GM12878 (cell line): ENCODE measurements at regions not wholly inside any gene's neighbourhood (a gene's known extent, or its start where the extent isn't known, plus 50 kb on each side); places are given as distances from the start of the nearest gene placed in this dataset.

Experiments used
- ATAC-seq: fragments of 200-7000 bp; cut with Tn5 transposase; 3 replicates; pipeline ENCODE4 v1.9.1; 2020; ENCODE audit warnings: mild to moderate bottlenecking, moderate library complexity
- BruUV-seq: library from RNA; stranded (reverse); fragments of 400-500 nt; replicated peaks from 2 replicates; lab custom pipeline; 2021; lab: Mats Ljungman, UMichigan
- CTCF ChIA-PET: fragments of 300-600 bp; sonication (Branson Sonifier 250); formaldehyde crosslinking; extraction: SDS; loops from one replicate; lab custom pipeline; 2021; ENCODE audit warnings: inconsistent platforms; lab: Yijun Ruan, JAX
- POLR2A ChIA-PET: fragments of 350-600 bp; formaldehyde crosslinking; extraction: SDS; loops from one replicate; lab custom pipeline; 2021; ENCODE audit warnings: inconsistent platforms; lab: Charles Lee
- RAD21 ChIA-PET: fragments of 300-600 bp; sonication (Branson Sonifier 250); formaldehyde crosslinking; loops from one replicate; lab custom pipeline; 2023; ENCODE audit warnings: antibody characterized with exemption; ENCODE audit not compliant: unreplicated experiment; lab: Charles Lee
- SMC1A ChIA-PET: fragments of 300-600 bp; sonication (Branson Sonifier 250); formaldehyde crosslinking; loops from one replicate; lab custom pipeline; 2023; ENCODE audit not compliant: unreplicated experiment, uncharacterized antibody; lab: Charles Lee
- DNase-seq: peaks from one replicate; pipeline ENCODE4 v3.0.0-alpha.2; 2011; ENCODE audit warnings: low read depth, low spot score
- FAIRE-seq: peaks from 3 replicates; lab custom pipeline; 2011; peaks lifted over from hg19 to GRCh38; lab: Jason Lieb, UNC
- H2AFZ ChIP-seq: 2 replicates; pipeline ENCODE4 v1.6.0; 2011; ENCODE audit warnings: low read depth, low read length, control low read depth; ENCODE audit not compliant: control insufficient read depth
- H3K27ac ChIP-seq: 2 replicates; pipeline ENCODE4 v1.5.1; 2011; ENCODE audit warnings: control low read depth; ENCODE audit not compliant: control insufficient read depth, insufficient read depth
- H3K27me3 ChIP-seq, 2 experiments: replicated peaks in 1 of 2; 2 replicates each; pipeline versions ENCODE4 v1.6.0 to v1.6.1; 2011; ENCODE audit warnings: low read length in 1 of 2; ENCODE audit not compliant: control insufficient read depth in 2 of 2, insufficient read depth in 2 of 2
- H3K36me3 ChIP-seq, 2 experiments: 2 replicates each; pipeline ENCODE4 v1.5.1; 2011; ENCODE audit warnings: low read length in 1 of 2; ENCODE audit not compliant: control insufficient read depth in 2 of 2, insufficient read depth in 2 of 2
- H3K4me1 ChIP-seq: 2 replicates; pipeline ENCODE4 v1.6.1; 2011; ENCODE audit warnings: mild to moderate bottlenecking, low read length, moderate library complexity, mixed read lengths; ENCODE audit not compliant: control insufficient read depth, insufficient read depth
- H3K4me2 ChIP-seq: 2 replicates; pipeline ENCODE4 v1.6.0; 2011; ENCODE audit warnings: control low read depth; ENCODE audit not compliant: control insufficient read depth, insufficient read depth
- H3K4me3 ChIP-seq: fragments of 200-600 bp; sonication (generic); 2 replicates; pipeline ENCODE4 v1.5.1; 2016
- H3K79me2 ChIP-seq: 2 replicates; pipeline ENCODE4 v1.6.0; 2011; ENCODE audit warnings: low read length; ENCODE audit not compliant: control insufficient read depth, insufficient read depth
- H3K9ac ChIP-seq: 2 replicates; pipeline ENCODE4 v1.8.0; 2011; ENCODE audit warnings: low read length, control low read depth, mixed read lengths; ENCODE audit not compliant: control insufficient read depth, insufficient read depth
- H3K9me3 ChIP-seq: replicated peaks from 3 replicates; pipeline ENCODE4 v1.5.1; 2011; ENCODE audit warnings: mild to moderate bottlenecking, low read length; ENCODE audit not compliant: control insufficient read depth, insufficient read depth
- H4K20me1 ChIP-seq: 2 replicates; pipeline ENCODE4 v1.6.0; 2011; ENCODE audit not compliant: control insufficient read depth, insufficient read depth
- ASH2L ChIP-seq: fragments of 300-600, 200-600 bp; sonication (generic); IDR thresholded peaks from 2 replicates; pipeline ENCODE4 v1.6.1; 2017; ENCODE audit warnings: low read depth, mild to moderate bottlenecking, borderline replicate concordance
- BCL3 ChIP-seq: IDR thresholded peaks from 2 replicates; pipeline ENCODE4 v1.6.1; 2011; ENCODE audit warnings: borderline replicate concordance, low read depth, mild to moderate bottlenecking, moderate library complexity, low read length; ENCODE audit not compliant: insufficient read depth, poor library complexity, severe bottlenecking
- CBFB ChIP-seq: IDR thresholded peaks from 2 replicates; pipeline ENCODE4 v1.6.1; 2016; ENCODE audit warnings: antibody characterized with exemption, low read depth
- CTCF ChIP-seq, 3 experiments: IDR thresholded peaks in 2 of 3; conservative IDR thresholded peaks in 1 of 3; 2 replicates each; pipeline ENCODE4 v1.5.1; 2011; ENCODE audit warnings: low read depth in 3 of 3, low read length in 3 of 3, mild to moderate bottlenecking in 3 of 3, control low read depth in 2 of 3, moderate library complexity in 2 of 3, inconsistent platforms in 1 of 3, mixed read lengths in 1 of 3; ENCODE audit not compliant: control insufficient read depth in 2 of 3, insufficient read depth in 1 of 3; ENCODE audit errors: extremely low read depth in 1 of 3
- EZH2 ChIP-seq: IDR thresholded peaks from 2 replicates; pipeline ENCODE4 v1.6.1; 2012; ENCODE audit warnings: low read depth, mild to moderate bottlenecking, control low read depth, inconsistent platforms, low read length, borderline replicate concordance; ENCODE audit not compliant: control insufficient read depth
- HDGF ChIP-seq: fragments of 450-650 bp; IDR thresholded peaks from 2 replicates; pipeline ENCODE4 v1.6.1; 2016; ENCODE audit warnings: antibody characterized with exemption
- IRF4 ChIP-seq: IDR thresholded peaks from 2 replicates; pipeline ENCODE4 v1.6.1; 2011; ENCODE audit warnings: low read depth, low read length
- JUNB ChIP-seq: IDR thresholded peaks from 2 replicates; pipeline ENCODE4 v1.6.1; 2016; ENCODE audit warnings: antibody characterized with exemption, mild to moderate bottlenecking
- LARP7 ChIP-seq: fragments of 450-650 bp; IDR thresholded peaks from 2 replicates; pipeline ENCODE4 v1.6.1; 2017; ENCODE audit warnings: mild to moderate bottlenecking
- NBN ChIP-seq: fragments of 450-650 bp; IDR thresholded peaks from 2 replicates; pipeline ENCODE4 v1.6.1; 2016
- PML ChIP-seq: IDR thresholded peaks from 2 replicates; pipeline ENCODE4 v1.6.1; 2012; ENCODE audit warnings: low read length, inconsistent platforms
- SREBF1 ChIP-seq: IDR thresholded peaks from 2 replicates; pipeline ENCODE4 v1.6.1; 2012; ENCODE audit warnings: mild to moderate bottlenecking, low read length
- ZBTB40 ChIP-seq: fragments of 450-650 bp; IDR thresholded peaks from 2 replicates; pipeline ENCODE4 v1.6.1; 2016; ENCODE audit warnings: mild to moderate bottlenecking, moderate library complexity, borderline replicate concordance
- ZNF207 ChIP-seq: fragments of 450-650 bp; IDR thresholded peaks from 2 replicates; pipeline ENCODE4 v1.6.1; 2014; ENCODE audit warnings: antibody characterized with exemption, mild to moderate bottlenecking, borderline replicate concordance
- WGBS: methylation state at CpG from one replicate; pipeline ENCODE4 v1.1.6; 2016; ENCODE audit warnings: low lambda C conversion rate; ENCODE audit not compliant: insufficient replicate concordance, insufficient coverage; ENCODE audit errors: missing lambda C conversion rate; 5-methylcytosine and 5-hydroxymethylcytosine counted together
- in situ Hi-C: fragments of 300-500 bp; cut with MboI; formaldehyde crosslinking; loops from 9 replicates; pipeline ENCODE4 v1.14.3; 2018; ENCODE audit warnings: mixed read lengths
- intact Hi-C: fragments of 100-400 bp; cut with micrococcal nuclease; formaldehyde crosslinking; loops from one replicate; pipeline ENCODE4 v1.14.2; 2022; ENCODE audit not compliant: unreplicated experiment

- Histone ChIP-seq H3K4me2 (no peak overlapping the region), H3K4me3 (no peak overlapping the region), H3K79me2 (no peaks in the 10 kb centered on the region), H4K20me1 (no peaks in the 10 kb centered on the region), H3K36me3 (no peaks in the 10 kb centered on the region), H3K9me3 (no peaks in the 10 kb centered on the region), H3K27ac (no peak overlapping the region), H3K9ac (no peak overlapping the region), H2AFZ (no peak overlapping the region), H3K4me1 (no peaks in the 10 kb centered on the region), H3K27me3 (no peaks in the 10 kb centered on the region)
- ChIA-PET SMC1A (no interaction called here), CTCF (no interaction called here), RAD21 (no interaction called here), POLR2A (no interaction called here)
- intact Hi-C loops (no loop called here), in situ Hi-C loops (no loop called here)
- no peak for TF ChIP-seq IRF4
- no peak for TF ChIP-seq BCL3
- no peak for TF ChIP-seq ASH2L
- no peak for TF ChIP-seq ZNF207
- no peak for TF ChIP-seq CBFB
- no peak for TF ChIP-seq EZH2
- no peak for TF ChIP-seq HDGF
- TF ChIP-seq SREBF1, result no peak
- TF ChIP-seq ZBTB40, result no peak
- no peak for TF ChIP-seq PML
- no peak for TF ChIP-seq NBN
- no peak for TF ChIP-seq JUNB
- no peak for TF ChIP-seq LARP7
- TF ChIP-seq CTCF (IDR thresholded peaks at IDR 0.05 in 2 of 3, conservative IDR thresholded peaks at IDR 0.05 in 1 of 3; ENCODE audit: control insufficient read depth in 2 of 3, extremely low read depth in 1 of 3, insufficient read depth in 1 of 3, low read depth in 3 of 3, low read length in 3 of 3), result no peak
- BruUV-seq, result no TSS peak
- FAIRE-seq (no peak), ATAC-seq (no peak), DNase-seq (no peak)
- 4% methylated on average over 1 of the region's 1 CpG for WGBS
Observed at GRCh38 chr3:106963442-106963841, 413.8 kb upstream of the CCDC54 start.
